ENCODE measurements at regions not wholly inside any gene's neighbourhood (a gene's known extent, or its start where the extent isn't known, plus 50 kb on each side); places are given as distances from the start of the nearest gene placed in this dataset.
"Not testable (repeated sequence)": the region's sequence is repeated elsewhere in the genome, so short reads cannot be mapped to it uniquely, and the experiment has no call there.

DNA sequence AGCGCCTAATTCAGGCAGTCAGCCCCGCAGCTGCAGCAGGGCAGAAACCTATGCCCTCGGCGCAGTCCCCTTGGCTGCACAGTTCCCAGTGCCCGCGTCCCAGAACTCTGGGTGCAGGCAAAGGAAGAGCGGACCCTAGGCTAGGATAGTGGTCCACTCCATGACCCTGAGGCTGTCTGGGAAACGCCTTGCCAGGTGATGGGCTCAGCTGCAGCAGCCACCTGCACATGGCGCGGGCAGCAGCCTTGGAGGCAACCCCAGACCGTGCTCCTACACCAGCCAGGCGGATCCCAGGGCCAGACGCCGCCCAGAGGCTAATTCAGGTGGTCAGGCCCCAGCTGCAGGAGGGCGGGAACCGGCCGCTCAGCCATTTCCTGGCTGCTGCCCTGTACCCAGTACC, 83.0 kb downstream of the POTEC start:
- peaks cover 0 to 14% of the 10 kb centered on the region in 2 donors for H3K27me3 ChIP-seq
- H3K36me3 ChIP-seq; H3K9me3 ChIP-seq; H3K27ac ChIP-seq; ATAC-seq; H3K4me3 ChIP-seq; intact Hi-C loops (cut with DNase I); H3K4me1 ChIP-seq: not testable (repeated sequence)
- DNase-seq, result peak in 1 of 4 donors; percentile 48

DNA sequence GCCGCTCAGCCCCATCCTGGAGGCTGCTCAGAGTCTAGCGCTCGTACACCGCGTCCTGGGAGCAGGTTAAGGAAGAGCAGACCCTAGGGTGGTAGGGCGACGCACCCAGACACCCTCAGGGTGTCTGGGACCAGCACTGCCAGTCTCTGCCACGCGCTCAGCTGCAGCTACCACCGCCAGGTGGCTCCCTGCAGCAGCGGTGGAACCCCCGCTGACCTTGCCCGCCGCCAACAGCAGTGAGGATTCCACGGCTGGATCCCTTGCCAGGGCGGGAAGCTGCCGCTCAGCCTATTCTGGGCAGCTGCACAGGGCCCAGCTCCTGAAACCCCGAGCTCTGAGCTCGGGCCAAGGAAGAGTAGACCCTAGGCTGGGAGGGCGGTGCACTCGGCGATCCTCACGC, 83.6 kb downstream of the POTEC start:
- DNase-seq, result peak in 1 of 4 donors; percentile 44
- ATAC-seq; H3K4me1 ChIP-seq; H3K9me3 ChIP-seq; H3K27ac ChIP-seq; intact Hi-C loops (cut with DNase I); H3K36me3 ChIP-seq; H3K4me3 ChIP-seq: not testable (repeated sequence)
- peaks cover 0 to 14% of the 10 kb centered on the region in 2 donors for H3K27me3 ChIP-seq

DNA sequence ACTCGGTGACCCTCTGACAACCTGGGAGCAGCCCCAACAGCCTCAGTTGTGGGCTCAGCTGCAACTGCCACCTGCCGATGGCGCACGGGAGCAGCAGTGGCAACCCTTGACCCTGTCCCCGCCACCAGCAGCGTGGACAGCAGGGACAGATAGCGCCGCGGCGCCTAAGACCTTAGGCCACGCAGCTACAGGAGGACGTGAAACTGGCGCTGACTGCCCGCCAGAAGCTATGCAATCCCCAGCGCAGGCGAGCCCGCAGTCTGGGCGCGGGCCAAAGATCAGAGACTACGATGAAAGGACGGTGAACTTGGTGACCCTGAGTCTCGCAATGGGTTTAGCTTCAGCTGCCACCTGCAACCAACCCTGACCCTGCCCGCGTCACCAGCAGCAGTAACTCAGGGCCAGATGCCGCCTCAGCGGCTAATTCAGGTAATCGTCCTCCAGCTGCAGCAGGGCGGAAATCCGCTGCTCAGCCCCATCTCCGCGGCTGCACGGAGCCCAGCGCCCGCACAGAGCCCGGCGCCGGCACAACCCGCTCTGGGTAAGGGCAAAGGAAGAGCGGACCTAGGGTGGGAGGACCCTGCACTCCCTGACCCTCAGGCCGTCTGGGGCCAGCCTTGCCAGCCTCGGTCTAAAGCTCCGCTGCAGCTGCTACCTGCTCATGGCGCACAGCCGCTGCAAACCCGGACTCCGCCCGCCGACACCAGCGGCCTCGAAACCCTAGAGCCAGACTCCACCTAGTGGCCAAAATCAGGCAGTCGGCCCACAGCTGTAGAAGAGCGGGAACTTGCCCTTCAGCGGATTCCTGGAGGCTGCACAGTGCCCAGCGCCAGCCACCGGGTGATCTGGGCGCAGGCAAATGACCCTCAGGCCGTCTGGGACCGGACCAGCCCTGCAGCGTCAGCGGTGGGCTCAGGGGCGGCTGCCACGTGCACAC, 85.1 kb downstream of the POTEC start:
- H3K9me3 ChIP-seq; H3K27ac ChIP-seq; intact Hi-C loops (cut with DNase I); H3K36me3 ChIP-seq; ATAC-seq; H3K4me1 ChIP-seq: not testable (repeated sequence)
- H3K4me3 ChIP-seq, result peak overlapping the region in 1 of 2 donors; percentile 24
- TF ChIP-seq, protein P1, sequence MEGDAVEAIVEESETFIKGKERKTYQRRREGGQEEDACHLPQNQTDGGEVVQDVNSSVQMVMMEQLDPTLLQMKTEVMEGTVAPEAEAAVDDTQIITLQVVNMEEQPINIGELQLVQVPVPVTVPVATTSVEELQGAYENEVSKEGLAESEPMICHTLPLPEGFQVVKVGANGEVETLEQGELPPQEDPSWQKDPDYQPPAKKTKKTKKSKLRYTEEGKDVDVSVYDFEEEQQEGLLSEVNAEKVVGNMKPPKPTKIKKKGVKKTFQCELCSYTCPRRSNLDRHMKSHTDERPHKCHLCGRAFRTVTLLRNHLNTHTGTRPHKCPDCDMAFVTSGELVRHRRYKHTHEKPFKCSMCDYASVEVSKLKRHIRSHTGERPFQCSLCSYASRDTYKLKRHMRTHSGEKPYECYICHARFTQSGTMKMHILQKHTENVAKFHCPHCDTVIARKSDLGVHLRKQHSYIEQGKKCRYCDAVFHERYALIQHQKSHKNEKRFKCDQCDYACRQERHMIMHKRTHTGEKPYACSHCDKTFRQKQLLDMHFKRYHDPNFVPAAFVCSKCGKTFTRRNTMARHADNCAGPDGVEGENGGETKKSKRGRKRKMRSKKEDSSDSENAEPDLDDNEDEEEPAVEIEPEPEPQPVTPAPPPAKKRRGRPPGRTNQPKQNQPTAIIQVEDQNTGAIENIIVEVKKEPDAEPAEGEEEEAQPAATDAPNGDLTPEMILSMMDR (IDR thresholded peaks at IDR 0.05), result peak; percentile 31 to 58
- peaks cover 0 to 14% of the 10 kb centered on the region in 2 donors for H3K27me3 ChIP-seq
- DNase-seq, result peak in 2 of 4 donors; percentile 75 to 84

DNA sequence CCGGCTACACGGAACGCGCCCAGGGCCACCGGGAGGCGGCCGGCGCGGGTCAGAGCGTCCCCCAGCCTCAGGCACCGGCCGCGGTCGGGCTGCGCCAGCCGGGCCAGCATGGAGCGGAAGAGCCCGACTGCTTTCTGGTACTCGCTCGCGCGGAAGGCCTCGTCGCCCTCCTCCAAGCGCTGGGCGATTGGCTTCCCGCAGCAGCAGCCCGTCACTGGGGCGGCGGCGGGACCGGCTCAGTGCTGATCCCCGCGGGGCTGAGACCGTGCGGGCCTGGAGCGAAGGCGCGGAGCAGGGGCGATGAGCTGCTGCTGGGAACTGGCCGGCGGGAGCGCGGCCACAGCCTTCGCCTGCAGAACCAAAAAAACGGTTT, 92.8 kb downstream of the POTEC start:
- H3K4me1 ChIP-seq; ATAC-seq; H3K27ac ChIP-seq; H3K36me3 ChIP-seq; intact Hi-C loops (cut with DNase I); H3K9me3 ChIP-seq: not testable (repeated sequence)
- peak in 1 of 4 donors; percentile 66 for DNase-seq
- H3K27me3 ChIP-seq, result peaks cover 0 to 12% of the 10 kb centered on the region in 2 donors
- H3K4me3 ChIP-seq, result peak overlapping the region; percentile 23 to 24

DNA sequence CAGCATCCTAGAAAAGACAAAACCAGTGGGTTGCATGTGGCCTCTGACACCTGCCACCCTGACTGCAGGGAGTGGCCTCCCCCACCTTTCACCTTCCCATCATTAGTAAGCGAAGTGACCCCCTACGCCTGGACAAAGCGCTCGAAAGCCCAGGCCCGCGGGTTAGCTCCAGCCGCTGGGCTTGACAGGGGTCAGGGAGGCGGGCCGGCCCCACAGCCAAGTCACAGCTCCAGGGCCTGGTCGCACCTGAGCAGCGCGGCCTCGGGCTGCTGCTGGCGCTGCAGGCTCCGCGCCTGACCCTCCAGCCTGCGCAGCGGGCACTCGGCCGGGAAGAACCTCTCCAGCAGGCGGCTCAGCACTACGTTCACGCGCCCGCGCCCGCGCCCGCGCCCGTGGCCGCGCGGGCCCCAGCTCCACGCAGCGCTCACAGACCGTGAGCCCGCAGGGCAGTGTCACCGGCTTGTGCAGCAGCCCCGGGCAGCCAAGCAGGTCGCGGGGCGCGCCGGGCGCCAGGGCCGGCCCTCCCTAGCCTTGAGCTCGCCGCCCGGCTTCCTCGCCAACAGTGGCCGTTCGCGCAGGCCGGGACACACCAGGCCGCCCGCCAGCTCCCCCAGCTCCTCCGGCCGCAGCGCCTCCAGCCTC, 93.3 kb downstream of the POTEC start:
- H3K27ac ChIP-seq; H3K36me3 ChIP-seq; H3K4me1 ChIP-seq; intact Hi-C loops (cut with DNase I); H3K9me3 ChIP-seq: not testable (repeated sequence)
- peaks cover 0 to 12% of the 10 kb centered on the region in 2 donors for H3K27me3 ChIP-seq
- H3K4me3 ChIP-seq, result peak overlapping the region; percentile 23 to 24
- DNase-seq (peak in 3 of 4 donors; percentile 12 to 78 (median 31)), ATAC-seq (peak; percentile 95)

DNA sequence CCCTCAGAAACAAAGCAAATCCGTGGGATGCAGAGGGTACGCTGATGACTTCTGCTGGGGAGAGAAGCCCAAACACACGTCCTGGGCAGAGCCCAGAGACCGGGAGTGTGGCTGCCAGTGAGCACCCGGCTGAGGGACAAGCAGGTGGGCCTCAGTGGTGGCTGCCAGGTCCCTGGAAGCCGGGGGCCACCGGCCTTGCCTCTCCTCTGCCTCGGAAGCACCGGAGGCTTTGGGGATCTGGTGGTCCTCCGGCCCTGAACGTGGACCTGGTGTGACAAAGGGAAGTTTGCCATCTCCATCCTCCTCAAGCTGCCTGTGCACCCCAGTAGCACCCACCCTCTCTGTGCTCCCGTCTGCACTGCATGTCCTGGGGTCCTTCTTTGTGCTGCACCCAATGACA, 94.3 kb downstream of the POTEC start:
- H3K9me3 ChIP-seq; H3K4me3 ChIP-seq; ATAC-seq; intact Hi-C loops (cut with DNase I); H3K36me3 ChIP-seq; H3K4me1 ChIP-seq; H3K27ac ChIP-seq: not testable (repeated sequence)
- peak in 1 of 4 donors; percentile 20 for DNase-seq
- H3K27me3 ChIP-seq, result peaks cover 0 to 12% of the 10 kb centered on the region in 2 donors

DNA sequence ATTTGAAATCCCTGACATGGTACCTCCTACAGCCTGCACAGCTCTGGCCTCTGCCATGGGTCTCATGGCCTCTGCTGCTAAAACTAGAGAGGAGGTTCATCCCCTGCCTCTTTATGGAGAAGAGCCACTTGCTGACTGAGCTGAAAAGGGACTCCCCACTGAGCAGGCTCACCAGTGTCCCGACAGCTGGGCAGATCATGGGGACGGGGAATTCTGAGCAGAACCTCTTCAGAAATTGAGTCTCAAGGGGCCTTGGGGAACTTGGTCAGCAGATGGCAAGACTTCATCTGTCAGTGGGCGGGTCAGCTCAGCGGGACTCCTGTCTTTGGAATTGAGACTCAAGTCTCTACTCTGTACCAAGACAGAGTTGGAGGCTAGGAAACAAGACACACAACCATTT, 95.7 kb downstream of the POTEC start:
- H3K36me3 ChIP-seq; H3K27ac ChIP-seq; H3K4me3 ChIP-seq; ATAC-seq; intact Hi-C loops (cut with DNase I); H3K4me1 ChIP-seq; H3K9me3 ChIP-seq: not testable (repeated sequence)
- peak in 1 of 4 donors; percentile 53 for DNase-seq
- H3K27me3 ChIP-seq, result peaks cover 0 to 12% of the 10 kb centered on the region in 2 donors

DNA sequence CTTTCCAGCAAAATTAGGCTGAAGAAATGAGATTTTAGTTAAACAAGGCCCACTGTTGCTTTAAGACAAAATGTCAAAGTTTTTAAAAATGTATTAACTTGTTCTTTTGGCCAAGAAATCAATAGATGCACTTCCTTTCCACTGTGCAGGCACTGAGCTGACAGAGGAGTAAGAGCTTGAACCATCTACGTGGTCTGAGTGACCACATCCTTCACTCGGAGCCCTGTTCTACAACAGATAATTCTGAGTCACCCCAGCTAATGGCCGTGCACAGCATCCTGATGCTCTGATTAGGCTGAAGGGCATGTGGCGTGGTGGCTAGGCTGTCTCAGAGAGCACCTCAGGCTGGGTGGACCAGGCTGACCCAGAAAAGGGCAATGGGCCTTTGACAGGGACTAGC, 107.9 kb downstream of the POTEC start:
- H3K4me1 ChIP-seq; H3K4me3 ChIP-seq; H3K27ac ChIP-seq; intact Hi-C loops (cut with DNase I); H3K9me3 ChIP-seq; ATAC-seq; DNase-seq; H3K36me3 ChIP-seq: not testable (repeated sequence)
- H3K27me3 ChIP-seq, result peaks cover 0 to 16% of the 10 kb centered on the region in 2 donors

DNA sequence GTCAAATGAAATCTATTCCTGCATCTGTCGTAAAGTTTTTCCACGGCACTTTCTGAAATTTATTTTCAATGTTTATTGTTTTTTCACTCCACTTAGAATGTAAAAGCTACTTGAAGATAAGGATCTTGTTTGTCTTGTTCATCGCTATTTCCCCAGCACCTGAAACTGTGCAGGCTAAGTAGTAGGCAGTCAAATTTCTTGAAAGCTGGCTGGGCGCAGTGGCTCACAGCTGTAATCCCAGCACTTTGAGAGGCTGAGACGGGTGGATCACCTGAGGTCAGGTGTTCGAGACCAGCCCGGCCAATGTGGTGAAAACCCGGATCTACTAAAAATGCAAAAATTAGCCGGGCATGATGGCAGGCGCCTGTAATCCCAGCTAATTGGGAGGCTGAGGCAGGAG, 111.0 kb downstream of the POTEC start:
- intact Hi-C loops (cut with DNase I); DNase-seq; H3K4me3 ChIP-seq; ATAC-seq; H3K9me3 ChIP-seq; H3K36me3 ChIP-seq; H3K27ac ChIP-seq; H3K4me1 ChIP-seq: not testable (repeated sequence)
- peaks cover 0 to 25% of the 10 kb centered on the region in 2 donors for H3K27me3 ChIP-seq

DNA sequence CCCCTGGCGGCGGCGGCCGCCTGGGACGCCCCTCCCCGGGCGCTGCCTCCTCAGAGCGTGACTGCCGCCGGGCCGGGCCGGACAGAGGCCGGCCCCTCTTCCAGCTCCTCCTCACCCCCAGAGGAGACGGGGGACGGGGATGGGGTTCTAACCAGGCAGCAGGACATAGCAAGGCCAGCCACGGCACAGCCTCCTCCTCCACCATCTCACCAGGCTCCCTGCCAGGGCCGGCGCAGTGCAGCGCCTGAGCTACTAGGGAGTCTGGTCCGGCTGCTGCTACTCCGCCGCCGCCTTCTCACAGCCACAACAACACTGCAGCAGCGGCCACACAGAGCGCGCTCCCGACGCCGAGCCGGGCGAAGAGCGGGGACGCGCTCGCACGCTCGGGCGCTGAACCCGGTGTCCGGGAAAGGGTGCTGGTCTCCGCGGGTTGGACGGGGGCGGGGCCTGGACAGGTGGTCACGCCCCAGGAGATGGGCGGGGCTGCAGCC, 112.3 kb downstream of the POTEC start:
- Histone ChIP-seq H3K27ac (peak overlapping the region in 1 of 2 donors; percentile 7), H3K27me3 (peaks cover 0 to 25% of the 10 kb centered on the region in 2 donors), H3K4me3 (peak overlapping the region; percentile 29 to 39)
- intact Hi-C loops (cut with DNase I); H3K9me3 ChIP-seq; H3K36me3 ChIP-seq; H3K4me1 ChIP-seq: not testable (repeated sequence)
- DNase-seq (peak in 3 of 4 donors; percentile 75 to 91 (median 82)), ATAC-seq (peak; percentile 43)
